ENCODE measurements at regions not wholly inside any gene's neighbourhood (a gene's known extent, or its start where the extent isn't known, plus 50 kb on each side); places are given as distances from the start of the nearest gene placed in this dataset.

GRCh38 chr7:16233517-16233916 is 187.8 kb downstream of the CRPPA start:
- DNase-seq (ENCODE audit: low spot score), result no peak

GRCh38 chr7:16232273-16232672 is 189.1 kb downstream of the CRPPA start:
- no peak for DNase-seq (ENCODE audit: low spot score)

- DNase-seq (ENCODE audit: low spot score), result no peak
These were observed 197.2 kb downstream of the CRPPA start for GRCh38 chr7:16223963-16224707.

DNA sequence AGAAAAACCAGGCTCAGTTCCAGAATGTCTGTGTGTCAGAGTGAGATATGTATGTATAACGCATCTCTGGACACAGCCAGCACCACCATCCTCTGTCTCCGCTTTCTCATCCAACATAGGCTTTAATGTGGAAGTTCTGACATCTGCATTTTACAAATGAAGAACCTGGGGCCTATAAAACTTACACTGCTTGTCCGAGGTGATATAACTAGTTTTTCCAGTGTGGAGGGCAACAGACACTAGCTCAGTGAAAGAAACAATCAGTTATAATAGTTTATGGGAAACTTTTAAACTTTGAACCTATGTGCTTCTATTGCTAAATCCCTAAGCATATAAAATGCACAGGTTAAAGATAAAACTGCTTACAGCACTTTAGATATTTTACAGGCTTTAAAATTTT is 208.7 kb downstream of the CRPPA start:
- DNase-seq (ENCODE audit: low spot score), result no peak

DNA sequence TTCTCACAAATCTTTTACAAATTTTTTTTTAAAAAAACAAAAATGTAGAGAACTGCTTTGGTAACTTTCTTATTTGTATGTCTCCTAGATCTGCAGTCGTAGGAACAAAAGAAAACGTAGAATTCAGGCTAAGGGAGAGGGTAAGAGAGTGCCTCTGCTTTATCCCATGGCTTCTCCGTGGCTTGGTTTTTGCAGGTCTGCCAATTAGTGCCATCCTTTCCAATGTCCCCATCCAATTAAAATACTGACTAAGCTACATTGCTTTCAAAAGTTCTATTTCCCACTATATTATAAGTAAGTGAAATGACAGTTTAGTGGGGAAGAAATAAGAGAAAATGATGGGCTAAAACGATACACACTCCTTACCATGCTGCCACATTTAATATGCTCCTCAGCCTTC is 209.3 kb downstream of the CRPPA start:
- DNase-seq (ENCODE audit: low spot score), result no peak

DNA sequence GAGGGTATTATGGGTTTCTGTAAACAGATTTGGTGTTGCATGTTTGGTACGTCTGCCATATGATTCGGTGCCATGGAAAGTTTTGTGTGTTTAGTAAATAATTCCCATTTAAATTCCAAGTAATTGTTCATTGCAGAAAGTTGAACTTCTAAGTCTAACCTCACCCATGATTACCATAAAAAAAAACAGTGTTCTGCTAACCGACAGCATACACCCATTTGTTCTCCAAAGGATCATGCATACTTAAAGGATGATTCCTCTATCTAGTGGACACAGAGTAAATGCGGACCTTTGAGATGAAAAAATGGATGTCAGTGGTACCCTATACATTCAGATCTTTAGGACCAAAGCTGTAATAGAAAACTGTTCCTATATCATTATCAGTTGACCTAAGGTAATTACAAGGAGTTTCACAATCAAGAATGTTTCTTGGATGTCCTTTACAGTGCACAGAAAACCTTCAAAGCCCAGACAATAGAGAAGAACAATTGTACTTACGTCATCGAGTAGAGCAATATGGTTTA is 209.9 kb downstream of the CRPPA start:
- DNase-seq (ENCODE audit: low spot score), result no peak

DNA sequence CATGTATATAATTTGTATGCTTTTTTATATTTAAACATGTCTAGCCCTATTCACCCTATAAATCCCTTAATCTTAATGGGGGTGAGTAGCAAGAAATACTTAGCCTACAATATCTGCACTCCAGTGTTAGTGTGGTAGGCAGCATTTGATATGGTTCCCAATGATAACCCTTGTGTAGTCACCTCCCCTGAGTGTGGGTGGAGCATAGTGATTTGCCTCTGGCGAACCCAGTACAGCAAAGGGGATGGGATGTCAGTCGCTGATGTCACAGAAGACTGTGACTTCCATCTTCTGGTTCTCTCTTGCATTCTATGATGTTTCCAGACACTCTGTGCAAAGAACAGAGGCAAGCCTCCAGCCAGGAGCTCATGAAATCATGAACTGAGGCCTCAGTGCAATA is 211.2 kb downstream of the CRPPA start:
- no peak for DNase-seq (ENCODE audit: low spot score)

GRCh38 chr7:16207321-16207720 is 214.0 kb downstream of the CRPPA start:
- DNase-seq (ENCODE audit: low spot score), result no peak

DNA sequence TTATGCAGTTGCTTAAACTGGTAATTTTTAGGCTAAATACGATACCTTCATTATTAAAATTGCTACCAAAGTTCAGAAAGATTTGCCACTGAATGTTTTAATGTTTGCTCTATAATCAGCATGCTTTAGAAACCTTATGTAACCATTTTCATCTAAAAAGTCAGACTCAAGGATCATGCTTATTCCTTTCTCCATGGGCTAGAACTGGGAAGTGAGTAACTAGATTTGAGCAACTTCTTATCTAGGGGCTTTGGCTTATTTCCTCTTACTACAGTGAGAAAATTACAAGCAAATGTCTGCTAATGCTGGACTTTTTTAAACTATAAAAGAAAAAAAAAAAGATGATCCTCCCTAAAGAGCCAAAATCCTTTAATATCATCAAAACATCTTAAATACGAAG is 215.9 kb downstream of the CRPPA start:
- DNase-seq (ENCODE audit: low spot score), result no peak

GRCh38 chr7:16204953-16205352 is 216.4 kb downstream of the CRPPA start:
- DNase-seq (ENCODE audit: low spot score), result no peak

- DNase-seq (ENCODE audit: low spot score), result no peak
These were observed 218.3 kb downstream of the CRPPA start for GRCh38 chr7:16203065-16203464.

GRCh38 chr7:16202303-16202702 is 219.0 kb downstream of the CRPPA start:
- DNase-seq (ENCODE audit: low spot score), result no peak

- DNase-seq (ENCODE audit: low spot score), result no peak
These were observed 220.7 kb downstream of the CRPPA start for GRCh38 chr7:16200591-16200990.

- DNase-seq (ENCODE audit: low spot score), result no peak
These were observed 227.7 kb downstream of the CRPPA start for GRCh38 chr7:16193631-16194030.

- DNase-seq (ENCODE audit: low spot score), result no peak
These were observed 232.2 kb downstream of the CRPPA start for GRCh38 chr7:16189026-16189715.

GRCh38 chr7:16187131-16187530 is 234.2 kb downstream of the CRPPA start:
- DNase-seq (ENCODE audit: low spot score), result no peak

DNA sequence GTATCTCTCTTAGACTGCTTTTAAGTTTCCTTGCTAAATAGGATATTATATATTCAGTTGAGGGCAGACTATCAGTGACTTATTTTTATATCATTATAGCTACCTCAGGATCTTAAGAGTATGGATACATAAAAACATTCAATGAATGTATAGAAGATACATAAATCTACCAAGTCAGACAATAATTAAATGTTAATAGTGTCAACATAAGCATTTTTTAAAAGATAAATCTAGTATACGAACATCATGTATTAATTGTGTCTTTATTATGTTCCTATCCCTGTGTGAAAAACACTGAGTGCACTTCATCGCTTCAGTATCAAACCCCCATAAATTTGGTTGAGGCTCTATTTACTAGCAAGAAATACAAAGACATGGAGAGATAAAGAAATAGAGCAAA is 242.8 kb downstream of the CRPPA start:
- no peak for DNase-seq (ENCODE audit: low spot score)

DNA sequence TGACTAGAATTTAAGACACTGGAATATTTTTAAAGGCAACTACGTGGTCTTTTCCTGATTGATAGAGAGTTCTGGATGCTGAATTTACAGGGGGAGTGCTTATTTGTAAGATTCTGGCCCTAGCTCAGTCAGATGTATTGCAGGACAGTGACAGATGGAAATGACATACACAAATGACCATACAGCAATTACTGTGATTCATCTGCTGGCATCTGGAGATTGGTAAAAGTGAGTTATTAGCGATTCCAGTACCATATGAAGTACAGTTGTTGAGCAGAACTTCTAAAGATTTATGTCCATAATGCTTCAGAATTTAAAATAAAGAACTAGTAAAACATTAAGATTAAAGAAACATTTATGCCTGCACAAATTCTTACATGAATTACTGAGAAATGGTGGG is 243.2 kb downstream of the CRPPA start:
- no peak for DNase-seq (ENCODE audit: low spot score)

DNA sequence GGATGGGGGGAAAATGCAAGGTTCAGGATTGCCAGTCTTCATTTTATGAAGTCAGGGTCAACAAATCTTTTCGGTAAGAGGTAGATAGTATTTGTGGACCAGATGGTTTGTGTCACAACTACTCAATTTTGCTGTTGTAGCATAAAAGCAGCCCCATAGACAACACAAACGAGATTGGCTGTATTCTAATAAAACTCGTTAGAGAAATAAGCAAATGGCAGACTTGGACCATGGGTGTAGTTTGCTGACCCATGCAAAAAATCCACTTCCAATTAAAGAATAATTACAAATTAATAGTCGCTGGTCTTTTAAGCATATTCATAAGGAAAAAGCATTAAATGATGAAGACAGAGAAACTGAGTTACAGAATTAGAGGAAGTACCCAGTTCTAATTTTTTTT is 247.1 kb downstream of the CRPPA start:
- no peak for DNase-seq (ENCODE audit: low spot score)

DNA sequence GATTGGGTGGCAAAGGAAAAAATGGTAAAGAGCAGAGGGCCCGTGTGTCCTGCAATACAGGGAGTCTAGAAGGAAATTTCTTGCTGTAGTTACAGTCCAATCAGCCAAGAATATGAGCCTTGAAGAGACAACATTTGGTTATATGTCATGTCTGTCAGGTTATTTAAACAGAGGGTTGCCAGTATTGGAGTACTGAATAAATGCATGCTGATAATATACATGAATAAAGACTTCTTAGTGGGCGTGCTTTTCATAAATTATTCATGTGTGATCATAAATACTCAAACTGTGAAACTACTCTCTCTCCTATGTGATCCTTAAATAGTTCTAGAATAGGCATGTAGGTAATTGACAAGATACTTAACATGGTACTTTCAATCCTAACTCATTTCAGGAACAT is 249.0 kb downstream of the CRPPA start:
- no peak for DNase-seq (ENCODE audit: low spot score)

DNA sequence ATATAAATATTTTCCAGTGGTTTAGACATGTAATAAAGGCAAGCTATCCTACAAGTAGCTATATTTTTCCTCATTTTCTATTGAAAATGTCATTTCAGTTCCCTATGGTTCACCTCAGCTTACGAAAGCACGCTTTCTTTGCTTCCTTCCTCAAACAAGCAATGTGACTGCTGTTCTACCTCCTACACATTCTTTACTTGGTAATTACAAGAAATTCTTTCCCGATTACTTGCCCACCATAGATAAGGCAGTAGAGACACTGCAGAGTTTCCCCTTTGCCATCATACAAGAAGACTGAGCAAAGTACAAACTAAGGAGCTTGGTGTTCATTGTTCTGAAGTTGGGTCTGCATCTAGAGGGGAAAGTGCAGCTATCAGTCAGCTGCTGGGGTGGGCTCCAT is 249.4 kb downstream of the CRPPA start:
- no peak for DNase-seq (ENCODE audit: low spot score)

DNA sequence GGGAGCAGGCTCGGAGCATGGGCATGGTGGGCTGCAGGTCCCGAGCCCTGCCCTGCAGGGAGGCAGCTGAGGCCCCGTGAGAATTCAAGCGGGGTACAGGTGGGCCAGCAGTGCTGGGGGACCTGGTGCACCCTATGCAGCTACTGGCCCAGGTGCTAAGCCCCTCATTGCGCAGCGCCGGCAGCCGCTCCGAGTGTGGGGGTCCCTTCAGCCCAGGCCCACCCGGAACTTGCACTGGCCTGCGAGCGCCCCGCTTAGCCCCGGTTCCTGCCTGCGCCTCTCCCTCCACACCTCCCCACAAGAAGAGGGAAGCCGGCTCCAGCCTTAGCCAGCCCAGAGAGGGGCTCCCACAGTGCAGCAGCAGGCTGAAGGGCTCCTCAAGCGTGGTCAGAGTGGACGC is 250.7 kb downstream of the CRPPA start:
- no peak for DNase-seq (ENCODE audit: low spot score)

- DNase-seq (ENCODE audit: low spot score), result no peak
These were observed 251.8 kb downstream of the CRPPA start for GRCh38 chr7:16169537-16169936.

- no peak for DNase-seq (ENCODE audit: low spot score)
These were observed 253.8 kb downstream of the CRPPA start for GRCh38 chr7:16167526-16167925.

All from left forelimb (tissue), 1 donor.